ENCODE measurements at regions not wholly inside any gene's neighbourhood (a gene's known extent, or its start where the extent isn't known, plus 50 kb on each side); places are given as distances from the start of the nearest gene placed in this dataset.

GRCh38 chr15:60259469-60259868 lies 138.3 kb downstream of the ANXA2 start (continued):
- TF ChIP-seq ZBTB11 (CRISPR knock-in tag; IDR thresholded peaks at IDR 0.05) (no peak), SMARCA5 (IDR thresholded peaks at IDR 0.05) (no peak)

GRCh38 chr15:60264088-60264487 lies 133.7 kb downstream of the ANXA2 start:
- in situ Hi-C loops (cut with MboI), result no loop called here

More at GRCh38 chr15:60264088-60264487, 133.7 kb downstream of the ANXA2 start:
- no peaks in the 10 kb centered on the region for H3K4me1 ChIP-seq (replicated peaks in 1 of 2; ENCODE audit: control insufficient read depth in 2 of 2, insufficient read depth in 2 of 2, low read length in 2 of 2)
- no peak overlapping the region for H3K4me2 ChIP-seq (ENCODE audit: insufficient read depth, low read length)
- no peak for TF ChIP-seq ZNF175 (CRISPR knock-in tag; IDR thresholded peaks at IDR 0.05; ENCODE audit: low read depth)
- TF ChIP-seq TCFL5 (CRISPR knock-in tag; conservative IDR thresholded peaks at IDR 0.05), result no peak
- no peak for TF ChIP-seq HNRNPUL1 (IDR thresholded peaks at IDR 0.05; ENCODE audit: low read length)
- TF ChIP-seq E2F6 (IDR thresholded peaks at IDR 0.05; ENCODE audit: borderline replicate concordance in 1 of 2, extremely low read depth in 1 of 2, insufficient read depth in 1 of 2, insufficient read length in 1 of 2, low read depth in 1 of 2, low read length in 1 of 2, poor library complexity in 1 of 2, severe bottlenecking in 1 of 2), result no peak
- TF ChIP-seq CBX5 (IDR thresholded peaks at IDR 0.05; ENCODE audit: borderline replicate concordance, low read depth), result no peak
- no peak overlapping the region for H3K4me3 ChIP-seq
- no peak overlapping the region for H3K9ac ChIP-seq (ENCODE audit: insufficient read depth in 1 of 2, low read depth in 2 of 2, low read length in 2 of 2)
- BruUV-seq (replicated peaks), result no TSS peak
- H3K36me3 ChIP-seq (ENCODE audit: control insufficient read depth, insufficient read depth, low read length), result no peaks in the 10 kb centered on the region
- POLR2A ChIA-PET, result no interaction called here
- no peaks in the 10 kb centered on the region for H4K20me1 ChIP-seq (replicated peaks; ENCODE audit: control insufficient read depth, insufficient read depth, low read length)
- FAIRE-seq, result no peak
- peaks cover 0 to 3% of the 10 kb centered on the region in 2 experiments; a peak in 1 of 5 replicates for H3K27me3 ChIP-seq (ENCODE audit: control insufficient read depth in 2 of 2, insufficient read depth in 2 of 2, low read length in 2 of 2)
- H3K9me3 ChIP-seq (replicated peaks; ENCODE audit: control insufficient read depth, insufficient read depth, low read depth, low read length), result no peaks in the 10 kb centered on the region
- H2AFZ ChIP-seq (ENCODE audit: low read depth, low read length), result no peak overlapping the region
- H3K79me2 ChIP-seq (ENCODE audit: control insufficient read depth, insufficient read depth, low read length), result no peaks in the 10 kb centered on the region
- WGBS (ENCODE audit: insufficient coverage, low coverage, missing lambda C conversion rate), result 0% methylated on average over 4 of the region's 4 CpGs
- CTCF ChIA-PET (ENCODE audit: low intra/inter-chr PET ratio), result no interaction called here
- no peaks in the 10 kb centered on the region for H3K9me1 ChIP-seq (ENCODE audit: control insufficient read depth, insufficient read depth, low read length)
- H3K27ac ChIP-seq (ENCODE audit: extremely low read depth, low read depth, low read length), result no peak overlapping the region
- no peak for DNase-seq (ENCODE audit: extremely low read depth in 1 of 4, low spot score in 3 of 4)
- ATAC-seq, result no peak
- intact Hi-C loops (cut with micrococcal nuclease), result no loop called here

All from K562 (cell line).